ENCODE measurements at regions not wholly inside any gene's neighbourhood (a gene's known extent, or its start where the extent isn't known, plus 50 kb on each side); places are given as distances from the start of the nearest gene placed in this dataset.

- Histone ChIP-seq H3K4ac (replicated peaks; ENCODE audit: insufficient read length, low read depth, low read length) (no peak overlapping the region), H4K5ac (ENCODE audit: insufficient read length, low read depth, low read length) (no peak overlapping the region), H3K4me3 (ENCODE audit: extremely low read depth in 1 of 4, insufficient read depth in 2 of 4, low read depth in 3 of 4, low read length in 4 of 4) (no peak overlapping the region), H2BK5ac (ENCODE audit: low read depth, low read length) (no peak overlapping the region), H3K27me3 (replicated peaks in 1 of 4; ENCODE audit: control insufficient read depth in 3 of 4, extremely low read depth in 1 of 4, insufficient read depth in 3 of 4, low read length in 3 of 4) (no peaks in the 10 kb centered on the region), H3K27ac (ENCODE audit: low read depth, low read length) (no peak overlapping the region), H3K36me3 (ENCODE audit: control insufficient read depth in 2 of 4, insufficient read depth in 4 of 4, low read length in 3 of 4) (no peaks in the 10 kb centered on the region), H3K18ac (ENCODE audit: extremely low read depth, low read length) (no peak overlapping the region), H3K56ac (replicated peaks; ENCODE audit: insufficient read length, low read depth, low read length) (no peak overlapping the region), H3K9ac (replicated peaks in 1 of 4; ENCODE audit: extremely low read depth in 1 of 4, low read depth in 3 of 4, low read length in 3 of 4) (no peak overlapping the region), H2BK12ac (ENCODE audit: low read depth, low read length) (no peak overlapping the region), H3K23ac (ENCODE audit: insufficient read length) (no peak overlapping the region), H3K4me2 (ENCODE audit: insufficient read depth in 1 of 2, low read depth in 2 of 2, low read length in 2 of 2) (no peak overlapping the region), H3K23me2 (ENCODE audit: low read depth, low read length) (no peaks in the 10 kb centered on the region), H3K4me1 (replicated peaks in 1 of 4; ENCODE audit: control insufficient read depth in 3 of 4, insufficient read depth in 4 of 4, low read length in 3 of 4) (no peaks in the 10 kb centered on the region), H4K91ac (replicated peaks; ENCODE audit: insufficient read length, low read length) (no peak overlapping the region), H2BK120ac (replicated peaks; ENCODE audit: low read depth, low read length) (no peak overlapping the region), H4K8ac (ENCODE audit: extremely low read depth, insufficient read depth, low read length) (peak overlapping the region; percentile 35; the same call in 1 of the 2 replicates), H2AK5ac (ENCODE audit: low read depth, low read length) (no peak overlapping the region), H2BK20ac (ENCODE audit: low read length) (no peak overlapping the region), H2AFZ (ENCODE audit: low read length) (no peak overlapping the region), H3K79me2 (ENCODE audit: control insufficient read depth in 1 of 2, insufficient read depth in 2 of 2, low read length in 2 of 2) (no peaks in the 10 kb centered on the region), H3K79me1 (ENCODE audit: low read depth, low read length) (no peaks in the 10 kb centered on the region), H3K14ac (ENCODE audit: insufficient read length) (no peak overlapping the region), H2BK15ac (ENCODE audit: low read length) (no peak overlapping the region), H4K20me1 (replicated peaks in 1 of 2; ENCODE audit: control insufficient read depth in 1 of 2, insufficient read depth in 2 of 2, low read length in 2 of 2) (no peaks in the 10 kb centered on the region), H3K9me3 (ENCODE audit: insufficient read depth in 2 of 2, low read depth in 1 of 2, low read length in 1 of 2) (no peaks in the 10 kb centered on the region)
- CTCF ChIA-PET (ENCODE audit: partially characterized antibody): interaction anchor here (0.5 to 4.0 kb wide), 8 partner anchors 8 to 495 kb away, joined by 3 to 13 read pairs (median 4); no protein-coding TSS in a partner anchor
- FAIRE-seq: no peak
- POLR2A ChIA-PET (ENCODE audit: partially characterized antibody): interaction anchor here (0.7 kb wide), 1 partner anchor 121 kb away, joined by 3 read pairs; no protein-coding TSS in a partner anchor
- DNase-seq (ENCODE audit: low read depth in 1 of 2, low spot score in 2 of 2): no peak
- WGBS, 2 experiments (ENCODE audit: extremely low coverage in 1 of 2, insufficient coverage in 1 of 2, insufficient read length in 1 of 2, insufficient replicate concordance in 2 of 2, low coverage in 1 of 2, low lambda C conversion rate in 2 of 2, missing lambda C conversion rate in 1 of 2): 79% methylated on average over 10 of the region's 10 CpGs; no CpG with 5 or more reads in 1 of the 2 experiments
- TF ChIP-seq CTCF (IDR thresholded peaks at IDR 0.05; ENCODE audit: control extremely low read depth in 1 of 3, insufficient read depth in 1 of 3, low read depth in 1 of 3, low read length in 3 of 3) (peak in 2 of 3 experiments; percentile 12 to 36; a peak in 2 of 4 replicates), HDAC6 (IDR thresholded peaks at IDR 0.05; ENCODE audit: low read depth, low read length) (no peak), TAF1 (IDR thresholded peaks at IDR 0.05; ENCODE audit: low read depth, low read length) (no peak), TEAD4 (IDR thresholded peaks at IDR 0.05; ENCODE audit: low read depth, low read length) (peak; percentile 74)
Observed at GRCh38 chr5:173484569-173484968, 131.9 kb downstream of the BOD1 start.

All from H1 (cell line).